ENCODE measurements at regions not wholly inside any gene's neighbourhood (a gene's known extent, or its start where the extent isn't known, plus 50 kb on each side); places are given as distances from the start of the nearest gene placed in this dataset.

DNA sequence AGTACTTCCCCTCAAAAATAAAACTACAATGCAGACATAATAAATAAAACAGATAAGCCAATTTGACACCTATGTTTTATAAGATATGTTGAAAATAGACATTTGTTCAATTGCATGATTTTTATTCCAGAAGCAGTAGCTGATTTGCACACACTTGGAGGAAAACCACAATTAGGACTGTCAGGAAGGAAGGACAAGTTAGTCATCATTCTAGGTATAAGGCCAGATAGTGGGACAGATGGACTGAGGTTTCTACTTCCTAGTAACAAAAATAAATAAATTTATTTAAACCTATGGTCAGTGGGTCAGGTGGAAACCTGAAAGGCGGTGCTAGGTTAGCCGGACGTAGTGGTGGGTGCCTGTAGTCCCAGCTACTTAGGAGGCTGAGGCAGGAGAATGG, 141.8 kb upstream of the RASSF8 start:
- no peaks in the 10 kb centered on the region for H3K4me1 ChIP-seq
- no peak overlapping the region for H3K4me3 ChIP-seq
- DNase-seq (no peak), ATAC-seq (no peak)
- no peaks in the 10 kb centered on the region for H3K36me3 ChIP-seq
- H3K27ac ChIP-seq, result no peak overlapping the region
- in situ Hi-C loops (cut with MboI; ENCODE audit: low sequenced_read_pairs in 4 of 4), result no loop called here
- no peaks in the 10 kb centered on the region for H3K27me3 ChIP-seq
- TF ChIP-seq POLR2A (IDR thresholded peaks at IDR 0.05), result no peak
- TF ChIP-seq, protein P1, sequence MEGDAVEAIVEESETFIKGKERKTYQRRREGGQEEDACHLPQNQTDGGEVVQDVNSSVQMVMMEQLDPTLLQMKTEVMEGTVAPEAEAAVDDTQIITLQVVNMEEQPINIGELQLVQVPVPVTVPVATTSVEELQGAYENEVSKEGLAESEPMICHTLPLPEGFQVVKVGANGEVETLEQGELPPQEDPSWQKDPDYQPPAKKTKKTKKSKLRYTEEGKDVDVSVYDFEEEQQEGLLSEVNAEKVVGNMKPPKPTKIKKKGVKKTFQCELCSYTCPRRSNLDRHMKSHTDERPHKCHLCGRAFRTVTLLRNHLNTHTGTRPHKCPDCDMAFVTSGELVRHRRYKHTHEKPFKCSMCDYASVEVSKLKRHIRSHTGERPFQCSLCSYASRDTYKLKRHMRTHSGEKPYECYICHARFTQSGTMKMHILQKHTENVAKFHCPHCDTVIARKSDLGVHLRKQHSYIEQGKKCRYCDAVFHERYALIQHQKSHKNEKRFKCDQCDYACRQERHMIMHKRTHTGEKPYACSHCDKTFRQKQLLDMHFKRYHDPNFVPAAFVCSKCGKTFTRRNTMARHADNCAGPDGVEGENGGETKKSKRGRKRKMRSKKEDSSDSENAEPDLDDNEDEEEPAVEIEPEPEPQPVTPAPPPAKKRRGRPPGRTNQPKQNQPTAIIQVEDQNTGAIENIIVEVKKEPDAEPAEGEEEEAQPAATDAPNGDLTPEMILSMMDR (IDR thresholded peaks at IDR 0.05 in 4 of 5, conservative IDR thresholded peaks at IDR 0.05 in 1 of 5), result no peak
- intact Hi-C loops (cut with DNase I; ENCODE audit: low total_unique reads), result no loop called here
- no peaks in the 10 kb centered on the region for H3K9me3 ChIP-seq

DNA sequence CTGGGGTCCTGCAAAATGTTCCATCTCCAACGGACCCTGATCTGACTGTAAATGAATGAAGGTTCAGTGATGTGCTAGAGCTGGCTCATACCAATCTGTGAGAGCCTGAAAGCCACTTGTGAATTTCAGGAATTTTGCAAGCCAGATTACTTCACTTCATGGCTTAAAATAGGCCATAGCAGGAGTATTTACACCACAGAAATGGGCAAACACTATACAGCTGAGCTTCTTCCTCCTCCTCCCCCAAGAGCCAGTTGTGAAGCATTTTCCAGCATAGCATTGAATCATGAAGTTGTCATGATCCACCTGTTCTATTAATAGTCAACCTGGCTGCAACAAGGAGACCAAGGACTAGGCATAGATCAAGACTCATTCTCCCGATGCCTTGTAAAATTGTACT, 141.3 kb upstream of the RASSF8 start:
- TF ChIP-seq, protein P1 (IDR thresholded peaks at IDR 0.05 in 4 of 5, conservative IDR thresholded peaks at IDR 0.05 in 1 of 5), result no peak
- TF ChIP-seq POLR2A (IDR thresholded peaks at IDR 0.05), result no peak
- Histone ChIP-seq H3K27ac (no peak overlapping the region), H3K4me3 (no peak overlapping the region), H3K9me3 (no peaks in the 10 kb centered on the region), H3K27me3 (no peaks in the 10 kb centered on the region), H3K4me1 (no peaks in the 10 kb centered on the region), H3K36me3 (no peaks in the 10 kb centered on the region)
- in situ Hi-C loops (cut with MboI; ENCODE audit: low sequenced_read_pairs in 4 of 4) (no loop called here), intact Hi-C loops (cut with DNase I; ENCODE audit: low total_unique reads) (no loop called here)
- DNase-seq (no peak), ATAC-seq (no peak)

DNA sequence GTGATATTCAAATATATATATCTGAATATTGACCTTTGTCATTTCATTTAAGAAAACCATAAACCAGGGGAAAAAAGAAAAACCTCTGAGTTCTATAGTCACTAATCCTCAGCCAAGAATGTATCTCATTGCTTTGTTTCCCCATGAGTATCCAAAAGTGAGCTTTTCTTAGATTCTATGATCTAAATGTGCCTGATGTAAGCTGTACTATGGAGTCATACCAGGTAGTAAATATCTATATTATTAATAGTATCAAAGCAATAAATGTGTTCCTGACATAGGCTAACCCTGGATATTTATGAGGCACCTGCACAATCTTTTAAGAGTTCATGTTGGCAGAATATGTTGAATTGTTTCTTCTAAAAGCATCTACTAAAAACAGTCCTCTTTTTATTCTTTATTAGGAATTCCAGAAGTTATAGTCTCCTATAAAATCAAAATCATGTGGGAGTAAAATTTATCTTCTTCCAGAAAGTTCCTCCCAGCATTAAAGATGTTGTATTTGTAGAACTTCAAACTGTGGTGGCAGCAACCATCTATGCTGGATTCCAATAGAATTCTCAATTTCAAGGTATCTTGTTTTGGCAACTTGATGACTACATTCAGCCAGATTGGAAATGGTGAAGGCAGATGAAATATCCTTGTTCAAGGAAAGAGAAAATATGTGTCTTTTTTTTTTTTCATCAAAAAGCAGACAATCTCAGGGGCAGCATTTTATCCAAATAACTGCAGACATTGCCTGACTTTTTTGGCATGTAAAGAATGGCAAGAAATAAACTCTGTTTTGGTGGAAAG, 139.7 kb upstream of the RASSF8 start:
- ATAC-seq, result no peak
- H3K27ac ChIP-seq, result no peak overlapping the region
- TF ChIP-seq POLR2A (IDR thresholded peaks at IDR 0.05), result no peak
- TF ChIP-seq, protein P1 (IDR thresholded peaks at IDR 0.05 in 4 of 5, conservative IDR thresholded peaks at IDR 0.05 in 1 of 5), result no peak
- DNase-seq, result no peak
- H3K9me3 ChIP-seq, result no peaks in the 10 kb centered on the region
- H3K4me1 ChIP-seq, result no peaks in the 10 kb centered on the region
- in situ Hi-C loops (cut with MboI; ENCODE audit: low sequenced_read_pairs in 4 of 4), result no loop called here
- H3K27me3 ChIP-seq, result no peaks in the 10 kb centered on the region
- intact Hi-C loops (cut with DNase I; ENCODE audit: low total_unique reads), result no loop called here
- H3K36me3 ChIP-seq, result no peaks in the 10 kb centered on the region
- no peak overlapping the region for H3K4me3 ChIP-seq

DNA sequence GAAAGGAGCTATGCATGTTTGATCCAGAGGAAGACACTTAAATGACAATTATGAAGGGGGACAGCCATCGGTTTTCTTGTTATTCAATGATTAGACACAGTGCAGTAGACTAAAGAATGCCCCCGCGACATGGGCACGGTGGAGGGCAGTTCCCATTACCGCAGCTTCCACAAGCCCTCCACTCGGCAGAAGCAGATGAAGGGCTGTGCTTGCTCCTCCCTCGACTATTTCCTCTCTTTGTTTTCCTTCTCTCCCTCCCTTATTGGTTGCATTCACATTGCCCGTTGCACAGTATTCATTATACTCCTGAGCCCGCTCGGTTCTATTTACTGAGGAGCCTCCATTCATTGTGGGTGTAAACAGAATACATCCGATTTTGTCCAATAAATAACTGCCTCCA, 138.8 kb upstream of the RASSF8 start:
- Histone ChIP-seq H3K9me3 (no peaks in the 10 kb centered on the region), H3K27me3 (no peaks in the 10 kb centered on the region), H3K36me3 (no peaks in the 10 kb centered on the region), H3K4me1 (no peaks in the 10 kb centered on the region), H3K27ac (no peak overlapping the region), H3K4me3 (no peak overlapping the region)
- in situ Hi-C loops (cut with MboI; ENCODE audit: low sequenced_read_pairs in 4 of 4) (no loop called here), intact Hi-C loops (cut with DNase I; ENCODE audit: low total_unique reads) (no loop called here)
- ATAC-seq (no peak), DNase-seq (no peak)
- TF ChIP-seq, protein P1 (IDR thresholded peaks at IDR 0.05 in 4 of 5, conservative IDR thresholded peaks at IDR 0.05 in 1 of 5), result no peak
- TF ChIP-seq POLR2A (IDR thresholded peaks at IDR 0.05), result no peak

DNA sequence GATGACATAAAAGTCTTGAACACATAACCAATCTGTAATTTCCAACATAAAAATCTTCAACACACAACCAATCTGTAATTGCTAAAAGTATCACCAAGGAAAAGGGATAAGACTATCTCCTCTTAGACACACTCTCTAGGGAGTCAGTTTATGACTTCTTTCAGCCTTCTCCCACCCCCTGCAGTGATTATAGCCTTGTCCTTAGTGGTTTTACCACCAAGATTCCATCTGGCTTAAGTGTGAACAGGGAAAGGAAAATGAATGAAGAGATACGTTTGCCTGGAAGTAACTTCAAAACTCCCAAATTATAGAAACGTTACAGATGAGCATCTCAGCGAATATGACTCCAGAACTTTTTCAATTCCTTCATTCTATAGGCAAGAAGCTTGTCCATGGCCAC, 136.2 kb upstream of the RASSF8 start:
- in situ Hi-C loops (cut with MboI; ENCODE audit: low sequenced_read_pairs in 4 of 4), result no loop called here
- H3K9me3 ChIP-seq, result no peaks in the 10 kb centered on the region
- no peak for DNase-seq
- no peak overlapping the region for H3K4me3 ChIP-seq
- no peak for ATAC-seq
- H3K27me3 ChIP-seq, result no peaks in the 10 kb centered on the region
- H3K36me3 ChIP-seq, result no peaks in the 10 kb centered on the region
- H3K27ac ChIP-seq, result no peak overlapping the region
- H3K4me1 ChIP-seq, result no peaks in the 10 kb centered on the region
- intact Hi-C loops (cut with DNase I; ENCODE audit: low total_unique reads), result no loop called here
- TF ChIP-seq, protein P1 (IDR thresholded peaks at IDR 0.05 in 4 of 5, conservative IDR thresholded peaks at IDR 0.05 in 1 of 5), result no peak
- no peak for TF ChIP-seq POLR2A (IDR thresholded peaks at IDR 0.05)

Data from gastrocnemius medialis (tissue), 4 donors.